Left lung (tissue), 4 donors: ENCODE measurements at regions not wholly inside any gene's neighbourhood (a gene's known extent, or its start where the extent isn't known, plus 50 kb on each side); places are given as distances from the start of the nearest gene placed in this dataset.

Experiments used
- ATAC-seq: fragments of 200-7000 bp; cut with Tn5 transposase; one replicate; pipeline ENCODE4 v1.9.1; 2020; ENCODE audit warnings: moderate library complexity
- DNase-seq, 4 donors: peaks; one replicate each; pipeline ENCODE4 v3.0.0-alpha.2; 2013 to 2020
- H3K27ac ChIP-seq, 2 donors: fragments of 200-600 bp; sonication (generic) in 1 of 2; one replicate each; pipeline versions ENCODE4 v1.5.0 to v1.8.0; 2020 to 2021
- H3K27me3 ChIP-seq, 2 donors: fragments of 200-600 bp; sonication (generic) in 1 of 2; one replicate each; pipeline versions ENCODE4 v1.5.0 to v1.8.0; 2020 to 2021
- H3K36me3 ChIP-seq, 2 donors: fragments of 200-600 bp; sonication (generic) in 1 of 2; one replicate each; pipeline versions ENCODE4 v1.5.0 to v1.8.0; 2020 to 2021
- H3K4me1 ChIP-seq, 2 donors: fragments of 200-600 bp; one replicate each; pipeline ENCODE4 v1.8.0; 2021
- H3K4me3 ChIP-seq, 2 donors: fragments of 200-600 bp; sonication (generic) in 1 of 2; one replicate each; pipeline versions ENCODE4 v1.5.0 to v1.8.0; 2020 to 2021; ENCODE audit warnings: mild to moderate bottlenecking in 1 of 2
- H3K9me3 ChIP-seq, 2 donors: fragments of 200-600 bp; sonication (generic) in 1 of 2; one replicate each; pipeline versions ENCODE4 v1.5.0 to v1.8.0; 2020 to 2021
- intact Hi-C, 2 donors: fragments of 100-400 bp; cut with DNase I; formaldehyde crosslinking; loops; one replicate each; pipeline versions ENCODE4 v1.11.2 to v1.14.2; 2022
- TF ChIP-seq, protein P1 (sequence below), 2 donors: fragments of 200-600 bp; sonication (generic) in 1 of 2; IDR thresholded peaks; one replicate each; pipeline versions ENCODE4 v1.5.0 to v1.8.0; 2021; ENCODE audit warnings: antibody characterized with exemption in 2 of 2
- donor health status: DM: no; HTN: yes; CAD: no.
- donor health status: DM: no; HTN: no; CAD: no.

GRCh38 chr6:91392951-91393350 is 806.1 kb upstream of the MAP3K7 start:
- no peak overlapping the region for H3K27ac ChIP-seq
- no peak overlapping the region for H3K4me3 ChIP-seq
- H3K9me3 ChIP-seq = peaks cover 0 to 14% of the 10 kb centered on the region in 2 donors
- intact Hi-C loops = no loop called here
- DNase-seq (peak in 1 of 4 donors; percentile 9), ATAC-seq (no peak)
- H3K4me1 ChIP-seq = no peaks in the 10 kb centered on the region
- no peaks in the 10 kb centered on the region for H3K27me3 ChIP-seq
- TF ChIP-seq, protein P1, sequence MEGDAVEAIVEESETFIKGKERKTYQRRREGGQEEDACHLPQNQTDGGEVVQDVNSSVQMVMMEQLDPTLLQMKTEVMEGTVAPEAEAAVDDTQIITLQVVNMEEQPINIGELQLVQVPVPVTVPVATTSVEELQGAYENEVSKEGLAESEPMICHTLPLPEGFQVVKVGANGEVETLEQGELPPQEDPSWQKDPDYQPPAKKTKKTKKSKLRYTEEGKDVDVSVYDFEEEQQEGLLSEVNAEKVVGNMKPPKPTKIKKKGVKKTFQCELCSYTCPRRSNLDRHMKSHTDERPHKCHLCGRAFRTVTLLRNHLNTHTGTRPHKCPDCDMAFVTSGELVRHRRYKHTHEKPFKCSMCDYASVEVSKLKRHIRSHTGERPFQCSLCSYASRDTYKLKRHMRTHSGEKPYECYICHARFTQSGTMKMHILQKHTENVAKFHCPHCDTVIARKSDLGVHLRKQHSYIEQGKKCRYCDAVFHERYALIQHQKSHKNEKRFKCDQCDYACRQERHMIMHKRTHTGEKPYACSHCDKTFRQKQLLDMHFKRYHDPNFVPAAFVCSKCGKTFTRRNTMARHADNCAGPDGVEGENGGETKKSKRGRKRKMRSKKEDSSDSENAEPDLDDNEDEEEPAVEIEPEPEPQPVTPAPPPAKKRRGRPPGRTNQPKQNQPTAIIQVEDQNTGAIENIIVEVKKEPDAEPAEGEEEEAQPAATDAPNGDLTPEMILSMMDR (IDR thresholded peaks at IDR 0.05) = no peak
- no peaks in the 10 kb centered on the region for H3K36me3 ChIP-seq

DNA sequence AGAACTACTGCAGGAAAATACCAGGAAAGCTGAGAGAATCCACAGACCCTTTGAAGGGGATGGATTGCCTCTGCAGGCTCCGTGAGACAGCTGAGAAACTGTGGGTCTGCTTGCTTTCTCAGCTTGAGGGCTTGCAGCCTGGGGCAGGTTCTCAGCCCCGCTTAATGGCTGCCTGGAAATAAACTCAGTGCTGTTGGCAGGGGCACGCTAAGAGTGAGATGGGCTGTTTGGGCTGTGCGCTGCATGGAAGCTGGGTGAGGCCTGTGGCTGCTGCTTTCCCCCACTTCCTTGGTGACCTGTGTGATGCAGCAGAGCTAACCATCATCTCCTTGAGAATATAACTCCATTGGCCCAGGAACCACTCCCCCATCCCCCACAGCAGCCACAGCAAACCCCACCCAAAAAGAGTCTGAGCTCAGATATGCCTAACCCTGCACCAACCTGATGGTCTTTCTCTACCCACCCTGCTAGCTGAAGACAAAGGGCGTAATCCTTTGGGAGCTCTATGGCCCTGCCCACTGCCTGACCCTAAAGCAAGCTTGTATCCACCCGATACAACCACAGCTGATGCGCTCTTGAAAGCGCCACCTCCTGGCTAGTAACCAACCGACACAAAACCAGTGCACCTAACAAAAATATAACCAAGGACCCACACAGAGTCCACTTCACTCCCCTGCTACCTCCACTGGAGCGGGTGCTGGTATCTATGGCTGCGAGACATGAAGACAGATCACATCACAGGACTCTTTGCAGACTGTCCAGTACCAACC is 800.6 kb upstream of the MAP3K7 start:
- Histone ChIP-seq H3K27me3 (no peaks in the 10 kb centered on the region), H3K9me3 (peaks cover 0 to 9% of the 10 kb centered on the region in 2 donors), H3K4me3 (no peak overlapping the region), H3K27ac (no peak overlapping the region), H3K4me1 (no peaks in the 10 kb centered on the region), H3K36me3 (no peaks in the 10 kb centered on the region)
- DNase-seq (peak in 1 of 4 donors; percentile 19), ATAC-seq (no peak)
- intact Hi-C loops = no loop called here
- TF ChIP-seq, protein P1 (IDR thresholded peaks at IDR 0.05) = no peak

- no peak overlapping the region for H3K4me3 ChIP-seq
- no peak for DNase-seq
- no peaks in the 10 kb centered on the region for H3K36me3 ChIP-seq
- intact Hi-C loops = no loop called here
- no peaks in the 10 kb centered on the region for H3K4me1 ChIP-seq
- H3K27me3 ChIP-seq = no peaks in the 10 kb centered on the region
- H3K9me3 ChIP-seq = peaks cover 0 to 9% of the 10 kb centered on the region in 2 donors
- ATAC-seq = no peak
- no peak overlapping the region for H3K27ac ChIP-seq
- TF ChIP-seq, protein P1 (IDR thresholded peaks at IDR 0.05) = no peak
Observed at GRCh38 chr6:91386204-91386603, 799.3 kb upstream of the MAP3K7 start.

GRCh38 chr6:91383207-91383606 is 796.3 kb upstream of the MAP3K7 start:
- intact Hi-C loops = no loop called here
- ATAC-seq = no peak
- TF ChIP-seq, protein P1 (IDR thresholded peaks at IDR 0.05) = no peak

GRCh38 chr6:91376686-91377085 is 789.8 kb upstream of the MAP3K7 start:
- H3K4me1 ChIP-seq = no peaks in the 10 kb centered on the region
- no peak overlapping the region for H3K27ac ChIP-seq
- H3K4me3 ChIP-seq = no peak overlapping the region
- no peak for ATAC-seq
- no peaks in the 10 kb centered on the region for H3K9me3 ChIP-seq
- TF ChIP-seq, protein P1 (IDR thresholded peaks at IDR 0.05) = no peak
- H3K36me3 ChIP-seq = no peaks in the 10 kb centered on the region
- peak in 1 of 4 donors; percentile 21 for DNase-seq
- H3K27me3 ChIP-seq = no peaks in the 10 kb centered on the region
- intact Hi-C loops = no loop called here

More at GRCh38 chr6:91383207-91383606, 796.3 kb upstream of the MAP3K7 start:
- Histone ChIP-seq H3K4me3 (no peak overlapping the region), H3K27ac (no peak overlapping the region), H3K36me3 (no peaks in the 10 kb centered on the region), H3K9me3 (no peaks in the 10 kb centered on the region), H3K27me3 (no peaks in the 10 kb centered on the region), H3K4me1 (no peaks in the 10 kb centered on the region)
- DNase-seq = no peak
